B cell (primary cell): ENCODE measurements at regions not wholly inside any gene's neighbourhood (a gene's known extent, or its start where the extent isn't known, plus 50 kb on each side); places are given as distances from the start of the nearest gene placed in this dataset.

Experiments
- ATAC-seq: fragments of 200-7000 bp; cut with Tn5 transposase; one replicate; pipeline ENCODE4 v1.10.0; 2021; ENCODE audit warnings: low read depth, mild to moderate bottlenecking, moderate number of reproducible peaks, moderate library complexity
- CTCF ChIA-PET: fragments of 350-600 bp; sonication (Branson Sonifier 250); formaldehyde crosslinking; loops from one replicate; lab custom pipeline; 2021; ENCODE audit warnings: antibody characterized with exemption, inconsistent platforms; lab: Charles Lee
- POLR2A ChIA-PET: fragments of 350-600 bp; sonication (Branson Sonifier 250); formaldehyde crosslinking; loops from one replicate; lab custom pipeline; 2021; ENCODE audit warnings: antibody characterized with exemption; lab: Charles Lee
- DNase-seq: peaks from one replicate; pipeline ENCODE4 v3.0.0; 2013
- H2AFZ ChIP-seq: 2 replicates; pipeline ENCODE4 v1.6.1; 2012; ENCODE audit warnings: mild to moderate bottlenecking, low read depth, low read length; ENCODE audit not compliant: insufficient read depth, poor library complexity, severe bottlenecking
- H3K27ac ChIP-seq, 2 donors: 1 replicate in 1 of 2; 2 replicates in 1 of 2; pipeline ENCODE4 v1.5.1; 2012 to 2013; ENCODE audit warnings: low read length in 2 of 2, mild to moderate bottlenecking in 2 of 2, moderate library complexity in 1 of 2
- H3K27me3 ChIP-seq, 4 experiments: fragments of 200-600 bp in 1 of 4; sonication (generic) in 1 of 4; replicated peaks in 1 of 4; 1 replicate in 2 of 4; 2 replicates in 2 of 4; pipeline versions ENCODE4 v1.6.1 to v1.7.0; 2013 to 2016; ENCODE audit warnings: low read length in 3 of 4, mild to moderate bottlenecking in 2 of 4, mixed read lengths in 1 of 4, moderate library complexity in 1 of 4; ENCODE audit not compliant: insufficient read depth in 4 of 4, control insufficient read depth in 3 of 4; ENCODE audit errors: control extremely low read depth in 1 of 4
- H3K36me3 ChIP-seq, 2 experiments: replicated peaks in 1 of 2; 1 replicate in 1 of 2; 2 replicates in 1 of 2; pipeline versions ENCODE4 v1.6.1 to v1.7.1; 2013; ENCODE audit warnings: low read length in 1 of 2; ENCODE audit not compliant: insufficient read depth in 2 of 2, control insufficient read depth in 1 of 2; ENCODE audit errors: control extremely low read depth in 1 of 2, extremely low read depth in 1 of 2
- H3K4me1 ChIP-seq, 2 donors: fragments of 200-600 bp in 1 of 2; sonication (generic) in 1 of 2; 1 replicate in 1 of 2; 2 replicates in 1 of 2; pipeline versions ENCODE4 v1.5.1 to v1.6.1; 2013 to 2017; ENCODE audit warnings: low read length in 2 of 2; ENCODE audit not compliant: control insufficient read depth in 2 of 2, insufficient read depth in 2 of 2
- H3K4me2 ChIP-seq: replicated peaks from 2 replicates; pipeline ENCODE3; 2012; ENCODE audit warnings: mild to moderate bottlenecking, low read depth, low read length; ENCODE audit not compliant: poor library complexity, severe bottlenecking
- H3K4me3 ChIP-seq, 5 experiments: fragments of 200-600 bp in 1 of 5; sonication (generic) in 1 of 5; 1 replicate in 3 of 5; 2 replicates in 2 of 5; pipeline versions ENCODE4 v1.5.1 to v1.7.0; 2011 to 2016; ENCODE audit warnings: low read length in 4 of 5, mild to moderate bottlenecking in 4 of 5, low read depth in 2 of 5, control low read depth in 1 of 5, moderate library complexity in 1 of 5; ENCODE audit not compliant: insufficient read depth in 1 of 5; ENCODE audit errors: control extremely low read depth in 1 of 5, extremely low read depth in 1 of 5
- H3K79me2 ChIP-seq: fragments of 200-600 bp; sonication (generic); one replicate; pipeline ENCODE4 v1.6.0; 2016; ENCODE audit warnings: low read length; ENCODE audit not compliant: control insufficient read depth, insufficient read depth
- H3K9ac ChIP-seq: fragments of 200-600 bp; sonication (generic); 2 replicates; pipeline ENCODE4 v1.6.1; 2017; ENCODE audit warnings: mild to moderate bottlenecking, low read length, moderate library complexity
- H3K9me3 ChIP-seq, 3 donors: one replicate each; pipeline versions ENCODE4 v1.6.1 to v1.7.1; 2013; ENCODE audit warnings: low read length in 2 of 3; ENCODE audit not compliant: control insufficient read depth in 2 of 3, insufficient read depth in 1 of 3; ENCODE audit errors: control extremely low read depth in 1 of 3
- H4K20me1 ChIP-seq: 2 replicates; pipeline ENCODE4 v1.6.0; 2012; ENCODE audit warnings: mild to moderate bottlenecking, low read length; ENCODE audit not compliant: insufficient read depth, control insufficient read depth, poor library complexity, severe bottlenecking
- H3K27ac Mint-ChIP-seq: one replicate; pipeline ENCODE4 v1.8.0; 2021; ENCODE audit warnings: mixed read lengths
- H3K27me3 Mint-ChIP-seq: one replicate; pipeline ENCODE4 v1.8.0; 2021; ENCODE audit warnings: mixed read lengths
- H3K4me1 Mint-ChIP-seq: one replicate; pipeline ENCODE4 v1.8.0; 2021; ENCODE audit warnings: mixed read lengths
- H3K4me3 Mint-ChIP-seq: one replicate; pipeline ENCODE4 v1.8.0; 2021; ENCODE audit warnings: mixed read lengths
- H3K9me3 Mint-ChIP-seq: one replicate; pipeline ENCODE4 v1.8.0; 2022; ENCODE audit warnings: mixed read lengths; ENCODE audit not compliant: insufficient read depth
- EZH2 ChIP-seq: IDR thresholded peaks from 2 replicates; pipeline ENCODE4 v1.6.1; 2012; ENCODE audit warnings: borderline replicate concordance, low read depth, mild to moderate bottlenecking, moderate library complexity, low read length; ENCODE audit not compliant: insufficient read depth, poor library complexity, severe bottlenecking
- WGBS: methylation state at CpG from one replicate; pipeline ENCODE4 v1.1.5; 2013; ENCODE audit warnings: missing lambda C conversion rate; ENCODE audit not compliant: insufficient coverage; 5-methylcytosine and 5-hydroxymethylcytosine counted together
- intact Hi-C: fragments of 100-400 bp; cut with micrococcal nuclease; formaldehyde crosslinking; loops from one replicate; pipeline ENCODE4 v1.10.0; 2022
- TF ChIP-seq, protein P1 (sequence below): fragments of 200-600 bp; IDR thresholded peaks from one replicate; pipeline ENCODE4 v1.8.0; 2022; ENCODE audit warnings: antibody characterized with exemption, mild to moderate bottlenecking

DNA sequence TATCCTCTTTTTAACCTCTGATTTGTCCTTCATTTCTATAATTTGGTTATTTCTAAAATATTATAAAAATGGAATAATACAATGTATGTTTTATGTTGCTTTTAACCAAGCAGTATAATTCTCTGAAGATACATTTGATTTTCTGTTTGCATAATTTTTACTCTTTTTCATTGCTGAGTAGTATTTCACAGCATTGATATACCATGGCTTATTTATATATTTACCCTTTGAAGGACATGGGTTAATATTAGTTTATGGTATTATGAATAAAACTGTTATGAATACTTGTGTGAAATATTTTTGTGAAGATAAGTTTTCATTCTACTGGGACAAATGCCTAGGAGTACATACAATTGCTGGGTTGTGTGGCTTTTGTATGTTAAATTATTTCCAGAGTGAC, 748.6 kb downstream of the TENT5A start:
- Histone ChIP-seq H4K20me1 (no peaks in the 10 kb centered on the region), H3K9me3 (peaks cover 0 to 8% (median 0%) of the 10 kb centered on the region in 3 donors), H3K4me1 (no peaks in the 10 kb centered on the region), H3K4me3 (no peak overlapping the region), H3K27me3 (no peaks in the 10 kb centered on the region), H2AFZ (no peak overlapping the region), H3K4me2 (no peak overlapping the region), H3K79me2 (no peaks in the 10 kb centered on the region), H3K36me3 (no peaks in the 10 kb centered on the region), H3K27ac (no peak overlapping the region), H3K9ac (no peak overlapping the region)
- intact Hi-C loops: no loop called here
- Mint-ChIP-seq H3K4me1 (no peaks in the 10 kb centered on the region), H3K9me3 (peaks cover 4% of the 10 kb centered on the region), H3K4me3 (no peak overlapping the region), H3K27ac (no peak overlapping the region), H3K27me3 (no peaks in the 10 kb centered on the region)
- ChIA-PET CTCF (no interaction called here), POLR2A (no interaction called here)
- TF ChIP-seq, protein P1, sequence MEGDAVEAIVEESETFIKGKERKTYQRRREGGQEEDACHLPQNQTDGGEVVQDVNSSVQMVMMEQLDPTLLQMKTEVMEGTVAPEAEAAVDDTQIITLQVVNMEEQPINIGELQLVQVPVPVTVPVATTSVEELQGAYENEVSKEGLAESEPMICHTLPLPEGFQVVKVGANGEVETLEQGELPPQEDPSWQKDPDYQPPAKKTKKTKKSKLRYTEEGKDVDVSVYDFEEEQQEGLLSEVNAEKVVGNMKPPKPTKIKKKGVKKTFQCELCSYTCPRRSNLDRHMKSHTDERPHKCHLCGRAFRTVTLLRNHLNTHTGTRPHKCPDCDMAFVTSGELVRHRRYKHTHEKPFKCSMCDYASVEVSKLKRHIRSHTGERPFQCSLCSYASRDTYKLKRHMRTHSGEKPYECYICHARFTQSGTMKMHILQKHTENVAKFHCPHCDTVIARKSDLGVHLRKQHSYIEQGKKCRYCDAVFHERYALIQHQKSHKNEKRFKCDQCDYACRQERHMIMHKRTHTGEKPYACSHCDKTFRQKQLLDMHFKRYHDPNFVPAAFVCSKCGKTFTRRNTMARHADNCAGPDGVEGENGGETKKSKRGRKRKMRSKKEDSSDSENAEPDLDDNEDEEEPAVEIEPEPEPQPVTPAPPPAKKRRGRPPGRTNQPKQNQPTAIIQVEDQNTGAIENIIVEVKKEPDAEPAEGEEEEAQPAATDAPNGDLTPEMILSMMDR: no peak
- TF ChIP-seq EZH2: no peak
- no peak for DNase-seq
- no peak for ATAC-seq

DNA sequence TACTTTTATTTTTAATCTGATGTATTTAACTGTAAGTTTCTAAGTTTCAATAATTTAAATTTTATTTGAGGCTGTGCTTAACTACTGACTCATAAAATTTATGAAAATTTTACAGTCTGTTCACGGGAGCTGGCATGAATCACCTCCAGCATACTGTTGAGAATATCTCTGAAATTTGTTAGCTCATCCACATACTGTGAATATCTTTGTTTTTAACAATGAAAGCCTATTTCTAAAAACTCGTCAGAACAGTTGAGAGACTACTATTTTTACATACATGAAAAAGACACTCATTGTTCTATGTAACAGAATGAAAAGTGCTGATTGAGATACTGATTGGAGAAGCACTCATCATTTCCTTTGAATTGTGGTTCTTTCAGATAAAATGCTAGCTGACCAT, 749.3 kb downstream of the TENT5A start:
- no CpG with 5 or more reads among the region's 2 CpGs for WGBS
- H3K9me3 ChIP-seq: peaks cover 0 to 8% (median 0%) of the 10 kb centered on the region in 3 donors
- intact Hi-C loops: no loop called here
- Mint-ChIP-seq H3K4me3 (no peak overlapping the region), H3K9me3 (peaks cover 4% of the 10 kb centered on the region), H3K4me1 (no peaks in the 10 kb centered on the region), H3K27ac (no peak overlapping the region), H3K27me3 (no peaks in the 10 kb centered on the region)
- no peaks in the 10 kb centered on the region for H3K36me3 ChIP-seq
- ChIA-PET POLR2A (no interaction called here), CTCF (no interaction called here)
- no peak overlapping the region for H3K4me3 ChIP-seq
- ATAC-seq (no peak), DNase-seq (no peak)
- no peaks in the 10 kb centered on the region for H4K20me1 ChIP-seq
- H3K27me3 ChIP-seq: no peaks in the 10 kb centered on the region
- no peaks in the 10 kb centered on the region for H3K4me1 ChIP-seq
- H2AFZ ChIP-seq: no peak overlapping the region
- no peaks in the 10 kb centered on the region for H3K79me2 ChIP-seq
- TF ChIP-seq, protein P1: no peak
- no peak for TF ChIP-seq EZH2
- no peak overlapping the region for H3K9ac ChIP-seq
- H3K27ac ChIP-seq: no peak overlapping the region
- H3K4me2 ChIP-seq: no peak overlapping the region
